Stimulated activated naive CD8-positive, alpha-beta T cell treated with anti-CD3 and anti-CD28 coated beads, Interleukin-15, Interleukin-2, amounts not matched to agents 100 ng/mL and 50 ng/mL, for 24 hours (primary cell): ENCODE measurements at regions not wholly inside any gene's neighbourhood (a gene's known extent, or its start where the extent isn't known, plus 50 kb on each side); places are given as distances from the start of the nearest gene placed in this dataset.

Source experiments
- H3K27ac Mint-ChIP-seq: one replicate; pipeline ENCODE4 v1.8.0; 2021; ENCODE audit warnings: mild to moderate bottlenecking, mixed read lengths
- H3K27me3 Mint-ChIP-seq: one replicate; pipeline ENCODE4 v1.8.0; 2021; ENCODE audit warnings: mixed read lengths
- H3K36me3 Mint-ChIP-seq: one replicate; pipeline ENCODE4 v1.8.0; 2021; ENCODE audit warnings: low read depth, mixed read lengths
- H3K4me1 Mint-ChIP-seq: one replicate; pipeline ENCODE4 v1.8.0; 2021; ENCODE audit warnings: low read depth, mixed read lengths
- H3K4me3 Mint-ChIP-seq: one replicate; pipeline ENCODE4 v1.8.0; 2021; ENCODE audit warnings: mild to moderate bottlenecking, mixed read lengths
- H3K9me3 Mint-ChIP-seq: one replicate; pipeline ENCODE4 v1.8.0; 2021; ENCODE audit warnings: mixed read lengths

GRCh38 chr2:48107326-48107925 is 201.1 kb upstream of the FBXO11 start:
- H3K4me1 Mint-ChIP-seq: peaks cover 31% of the 10 kb centered on the region
- no peak overlapping the region for H3K4me3 Mint-ChIP-seq
- no peaks in the 10 kb centered on the region for H3K9me3 Mint-ChIP-seq
- no peaks in the 10 kb centered on the region for H3K36me3 Mint-ChIP-seq
- peaks cover 11% of the 10 kb centered on the region for H3K27me3 Mint-ChIP-seq
- no peak overlapping the region for H3K27ac Mint-ChIP-seq

GRCh38 chr2:48108455-48108854 is 202.2 kb upstream of the FBXO11 start:
- Mint-ChIP-seq H3K27ac (no peak overlapping the region), H3K4me1 (peaks cover 36% of the 10 kb centered on the region), H3K9me3 (no peaks in the 10 kb centered on the region), H3K36me3 (no peaks in the 10 kb centered on the region), H3K4me3 (no peak overlapping the region), H3K27me3 (peaks cover 11% of the 10 kb centered on the region)

- H3K27ac Mint-ChIP-seq: no peak overlapping the region
- H3K4me3 Mint-ChIP-seq: no peak overlapping the region
- no peaks in the 10 kb centered on the region for H3K36me3 Mint-ChIP-seq
- peaks cover 48% of the 10 kb centered on the region for H3K4me1 Mint-ChIP-seq
- H3K27me3 Mint-ChIP-seq: peaks cover 11% of the 10 kb centered on the region
- no peaks in the 10 kb centered on the region for H3K9me3 Mint-ChIP-seq
Observed at GRCh38 chr2:48109491-48110204, 203.3 kb upstream of the FBXO11 start.

- Mint-ChIP-seq H3K4me1 (peaks cover 52% of the 10 kb centered on the region), H3K27me3 (peaks cover 6% of the 10 kb centered on the region), H3K9me3 (no peaks in the 10 kb centered on the region), H3K4me3 (no peak overlapping the region), H3K36me3 (no peaks in the 10 kb centered on the region), H3K27ac (no peak overlapping the region)
Observed at GRCh38 chr2:48110492-48110891, 204.0 kb upstream of the FOXN2 start.

- H3K4me3 Mint-ChIP-seq: no peak overlapping the region
- no peaks in the 10 kb centered on the region for H3K27me3 Mint-ChIP-seq
- H3K36me3 Mint-ChIP-seq: no peaks in the 10 kb centered on the region
- peaks cover 30% of the 10 kb centered on the region for H3K4me1 Mint-ChIP-seq
- no peaks in the 10 kb centered on the region for H3K9me3 Mint-ChIP-seq
- H3K27ac Mint-ChIP-seq: no peak overlapping the region
Observed at GRCh38 chr2:48112911-48113680, 201.4 kb upstream of the FOXN2 start.

- Mint-ChIP-seq H3K4me3 (no peak overlapping the region), H3K9me3 (no peaks in the 10 kb centered on the region), H3K4me1 (peaks cover 30% of the 10 kb centered on the region), H3K27ac (no peak overlapping the region), H3K27me3 (no peaks in the 10 kb centered on the region), H3K36me3 (no peaks in the 10 kb centered on the region)
Observed at GRCh38 chr2:48113767-48114166, 200.7 kb upstream of the FOXN2 start.

- Mint-ChIP-seq H3K4me1 (peaks cover 30% of the 10 kb centered on the region), H3K9me3 (no peaks in the 10 kb centered on the region), H3K27ac (no peak overlapping the region), H3K4me3 (no peak overlapping the region), H3K36me3 (no peaks in the 10 kb centered on the region), H3K27me3 (no peaks in the 10 kb centered on the region)
Observed at GRCh38 chr2:48114256-48114655, 200.2 kb upstream of the FOXN2 start.

- Mint-ChIP-seq H3K4me1 (peaks cover 27% of the 10 kb centered on the region), H3K36me3 (no peaks in the 10 kb centered on the region), H3K4me3 (no peak overlapping the region), H3K27me3 (no peaks in the 10 kb centered on the region), H3K27ac (no peak overlapping the region), H3K9me3 (no peaks in the 10 kb centered on the region)
Observed at GRCh38 chr2:48116497-48116896, 198.0 kb upstream of the FOXN2 start.

- no peaks in the 10 kb centered on the region for H3K27me3 Mint-ChIP-seq
- no peak overlapping the region for H3K27ac Mint-ChIP-seq
- H3K4me3 Mint-ChIP-seq: no peak overlapping the region
- H3K4me1 Mint-ChIP-seq: peaks cover 11% of the 10 kb centered on the region
- no peaks in the 10 kb centered on the region for H3K36me3 Mint-ChIP-seq
- no peaks in the 10 kb centered on the region for H3K9me3 Mint-ChIP-seq
Observed at GRCh38 chr2:48118895-48119294, 195.6 kb upstream of the FOXN2 start.

GRCh38 chr2:48120112-48120511 is 194.4 kb upstream of the FOXN2 start:
- H3K27me3 Mint-ChIP-seq: no peaks in the 10 kb centered on the region
- no peak overlapping the region for H3K27ac Mint-ChIP-seq
- no peaks in the 10 kb centered on the region for H3K9me3 Mint-ChIP-seq
- no peaks in the 10 kb centered on the region for H3K4me1 Mint-ChIP-seq
- H3K4me3 Mint-ChIP-seq: no peak overlapping the region
- H3K36me3 Mint-ChIP-seq: no peaks in the 10 kb centered on the region

- H3K4me1 Mint-ChIP-seq: no peaks in the 10 kb centered on the region
- H3K9me3 Mint-ChIP-seq: no peaks in the 10 kb centered on the region
- H3K4me3 Mint-ChIP-seq: no peak overlapping the region
- H3K36me3 Mint-ChIP-seq: no peaks in the 10 kb centered on the region
- no peaks in the 10 kb centered on the region for H3K27me3 Mint-ChIP-seq
- H3K27ac Mint-ChIP-seq: no peak overlapping the region
Observed at GRCh38 chr2:48120759-48121242, 193.7 kb upstream of the FOXN2 start.

GRCh38 chr2:48122166-48122565 is 192.3 kb upstream of the FOXN2 start:
- Mint-ChIP-seq H3K4me1 (no peaks in the 10 kb centered on the region), H3K4me3 (no peak overlapping the region), H3K36me3 (no peaks in the 10 kb centered on the region), H3K27me3 (no peaks in the 10 kb centered on the region), H3K27ac (no peak overlapping the region), H3K9me3 (no peaks in the 10 kb centered on the region)

- Mint-ChIP-seq H3K27me3 (no peaks in the 10 kb centered on the region), H3K36me3 (no peaks in the 10 kb centered on the region), H3K27ac (no peak overlapping the region), H3K4me3 (no peak overlapping the region), H3K4me1 (no peaks in the 10 kb centered on the region), H3K9me3 (peaks cover 3% of the 10 kb centered on the region)
Observed at GRCh38 chr2:48124592-48124991, 189.9 kb upstream of the FOXN2 start.

GRCh38 chr2:48126162-48126561 is 188.3 kb upstream of the FOXN2 start:
- Mint-ChIP-seq H3K4me1 (no peaks in the 10 kb centered on the region), H3K27me3 (no peaks in the 10 kb centered on the region), H3K36me3 (no peaks in the 10 kb centered on the region), H3K4me3 (no peak overlapping the region), H3K27ac (no peak overlapping the region), H3K9me3 (peaks cover 3% of the 10 kb centered on the region)

GRCh38 chr2:48127612-48128191 is 186.8 kb upstream of the FOXN2 start:
- no peak overlapping the region for H3K4me3 Mint-ChIP-seq
- no peak overlapping the region for H3K27ac Mint-ChIP-seq
- H3K27me3 Mint-ChIP-seq: no peaks in the 10 kb centered on the region
- H3K4me1 Mint-ChIP-seq: no peaks in the 10 kb centered on the region
- no peaks in the 10 kb centered on the region for H3K36me3 Mint-ChIP-seq
- H3K9me3 Mint-ChIP-seq: peaks cover 3% of the 10 kb centered on the region
